Myocyte (in vitro differentiated cells): ENCODE measurements at regions not wholly inside any gene's neighbourhood (a gene's known extent, or its start where the extent isn't known, plus 50 kb on each side); places are given as distances from the start of the nearest gene placed in this dataset.

Source experiments
- DNase-seq: peaks from one replicate; pipeline ENCODE4 v3.0.0-alpha.2; 2012; ENCODE audit warnings: low read depth

- DNase-seq = no peak
Measured at GRCh38 chr2:161097157-161097556, 63.1 kb upstream of the TANK start.

- DNase-seq = no peak
Measured at GRCh38 chr2:161100211-161100895, 59.9 kb upstream of the TANK start.

- DNase-seq = no peak
Measured at GRCh38 chr2:161101406-161101805, 58.8 kb upstream of the TANK start.

- peak; percentile 32 for DNase-seq
Measured at GRCh38 chr2:161102770-161103450, 57.3 kb upstream of the TANK start.

GRCh38 chr2:161103451-161103831 lies 56.8 kb upstream of the TANK start:
- no peak for DNase-seq

GRCh38 chr2:161104054-161104553 lies 56.1 kb upstream of the TANK start:
- no peak for DNase-seq

- no peak for DNase-seq
Measured at GRCh38 chr2:161107265-161107664, 53.0 kb upstream of the TANK start.
